ENCODE measurements at regions not wholly inside any gene's neighbourhood (a gene's known extent, or its start where the extent isn't known, plus 50 kb on each side); places are given as distances from the start of the nearest gene placed in this dataset.

GRCh38 chrX:39802354-39802753 lies 295.4 kb downstream of the BCOR start:
- TF ChIP-seq, protein P1, sequence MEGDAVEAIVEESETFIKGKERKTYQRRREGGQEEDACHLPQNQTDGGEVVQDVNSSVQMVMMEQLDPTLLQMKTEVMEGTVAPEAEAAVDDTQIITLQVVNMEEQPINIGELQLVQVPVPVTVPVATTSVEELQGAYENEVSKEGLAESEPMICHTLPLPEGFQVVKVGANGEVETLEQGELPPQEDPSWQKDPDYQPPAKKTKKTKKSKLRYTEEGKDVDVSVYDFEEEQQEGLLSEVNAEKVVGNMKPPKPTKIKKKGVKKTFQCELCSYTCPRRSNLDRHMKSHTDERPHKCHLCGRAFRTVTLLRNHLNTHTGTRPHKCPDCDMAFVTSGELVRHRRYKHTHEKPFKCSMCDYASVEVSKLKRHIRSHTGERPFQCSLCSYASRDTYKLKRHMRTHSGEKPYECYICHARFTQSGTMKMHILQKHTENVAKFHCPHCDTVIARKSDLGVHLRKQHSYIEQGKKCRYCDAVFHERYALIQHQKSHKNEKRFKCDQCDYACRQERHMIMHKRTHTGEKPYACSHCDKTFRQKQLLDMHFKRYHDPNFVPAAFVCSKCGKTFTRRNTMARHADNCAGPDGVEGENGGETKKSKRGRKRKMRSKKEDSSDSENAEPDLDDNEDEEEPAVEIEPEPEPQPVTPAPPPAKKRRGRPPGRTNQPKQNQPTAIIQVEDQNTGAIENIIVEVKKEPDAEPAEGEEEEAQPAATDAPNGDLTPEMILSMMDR (optimal IDR thresholded peaks at IDR 0.05 in 1 of 3, IDR thresholded peaks at IDR 0.05 in 1 of 3, conservative IDR thresholded peaks at IDR 0.05 in 1 of 3; ENCODE audit: extremely low read depth in 1 of 3, insufficient read depth in 2 of 3, low read length in 3 of 3), result no peak
- no peak for TF ChIP-seq EZH2 (IDR thresholded peaks at IDR 0.05; ENCODE audit: low read length)

Measured in keratinocyte (primary cell).